H1 (cell line): ENCODE measurements at regions not wholly inside any gene's neighbourhood (a gene's known extent, or its start where the extent isn't known, plus 50 kb on each side); places are given as distances from the start of the nearest gene placed in this dataset.

Experiments used
- CTCF ChIA-PET: fragments of 300-600 bp; sonication (Branson Sonifier 250); formaldehyde crosslinking; loops from one replicate; lab custom pipeline; 2021; ENCODE audit not compliant: partially characterized antibody; lab: Charles Lee
- POLR2A ChIA-PET: fragments of 300-600 bp; sonication (Branson Sonifier 250); formaldehyde crosslinking; loops from one replicate; lab custom pipeline; 2021; ENCODE audit warnings: inconsistent platforms; ENCODE audit not compliant: partially characterized antibody; lab: Charles Lee
- DNase-seq, 2 experiments: peaks; one replicate each; pipeline versions ENCODE4 v3.0.0 to v3.0.0-alpha.2; 2010 to 2022; ENCODE audit warnings: low spot score in 2 of 2, low read depth in 1 of 2, mixed read lengths in 1 of 2
- FAIRE-seq: peaks from 2 replicates; lab custom pipeline; 2011; peaks lifted over from hg19 to GRCh38; lab: Jason Lieb, UNC
- H2AFZ ChIP-seq: 2 replicates; pipeline ENCODE4 v1.8.1; 2012; ENCODE audit warnings: low read length, inconsistent platforms
- H2AK5ac ChIP-seq: 2 replicates; pipeline ENCODE4 v1.6.1; 2013; ENCODE audit warnings: low read depth, low read length
- H2BK120ac ChIP-seq: replicated peaks from 2 replicates; pipeline ENCODE3; 2013; ENCODE audit warnings: low read depth, low read length, inconsistent platforms
- H2BK12ac ChIP-seq: 2 replicates; pipeline ENCODE4 v1.6.1; 2013; ENCODE audit warnings: low read depth, low read length
- H2BK15ac ChIP-seq: 2 replicates; pipeline ENCODE4 v1.6.1; 2013; ENCODE audit warnings: low read length
- H2BK20ac ChIP-seq: 2 replicates; pipeline ENCODE4 v1.6.1; 2013; ENCODE audit warnings: low read length
- H2BK5ac ChIP-seq: 2 replicates; pipeline ENCODE4 v1.6.1; 2013; ENCODE audit warnings: low read depth, low read length
- H3K14ac ChIP-seq: 2 replicates; pipeline ENCODE4 v1.6.1; 2013; ENCODE audit warnings: inconsistent platforms; ENCODE audit not compliant: insufficient read length
- H3K18ac ChIP-seq: 2 replicates; pipeline ENCODE4 v1.6.1; 2013; ENCODE audit warnings: low read length; ENCODE audit errors: extremely low read depth
- H3K23ac ChIP-seq: 2 replicates; pipeline ENCODE4 v1.6.1; 2013; ENCODE audit warnings: inconsistent platforms; ENCODE audit not compliant: insufficient read length
- H3K23me2 ChIP-seq: 2 replicates; pipeline ENCODE4 v1.6.1; 2013; ENCODE audit warnings: low read depth, low read length
- H3K27ac ChIP-seq: 2 replicates; pipeline ENCODE4 v1.6.1; 2011; ENCODE audit warnings: low read depth, low read length, inconsistent platforms
- H3K27me3 ChIP-seq, 4 experiments: replicated peaks in 1 of 4; 1 replicate in 1 of 4; 2 replicates in 3 of 4; pipeline versions ENCODE4 v1.6.1 to v1.8.1; 2011 to 2013; ENCODE audit warnings: low read length in 3 of 4, mild to moderate bottlenecking in 3 of 4, inconsistent platforms in 2 of 4, mixed read lengths in 2 of 4, moderate library complexity in 1 of 4; ENCODE audit not compliant: control insufficient read depth in 3 of 4, insufficient read depth in 3 of 4; ENCODE audit errors: extremely low read depth in 1 of 4
- H3K36me3 ChIP-seq, 4 experiments: 2 replicates each; pipeline versions ENCODE4 v1.6.1 to v1.8.1; 2011 to 2013; ENCODE audit warnings: mild to moderate bottlenecking in 4 of 4, low read length in 3 of 4, moderate library complexity in 2 of 4, control low read depth in 1 of 4, inconsistent platforms in 1 of 4; ENCODE audit not compliant: insufficient read depth in 4 of 4, control insufficient read depth in 2 of 4
- H3K4ac ChIP-seq: replicated peaks from 2 replicates; pipeline ENCODE3; 2013; ENCODE audit warnings: low read length, low read depth, mixed read lengths, inconsistent platforms; ENCODE audit not compliant: insufficient read length
- H3K4me1 ChIP-seq, 4 experiments: replicated peaks in 1 of 4; 1 replicate in 1 of 4; 2 replicates in 3 of 4; pipeline versions ENCODE4 v1.6.1 to v1.8.1; 2011 to 2013; ENCODE audit warnings: low read length in 3 of 4, inconsistent platforms in 2 of 4, mixed read lengths in 1 of 4; ENCODE audit not compliant: insufficient read depth in 4 of 4, control insufficient read depth in 3 of 4
- H3K4me2 ChIP-seq, 2 experiments: 2 replicates each; pipeline versions ENCODE4 v1.6.1 to v1.8.1; 2011 to 2013; ENCODE audit warnings: low read depth in 2 of 2, low read length in 2 of 2, control low read depth in 1 of 2, inconsistent platforms in 1 of 2, mild to moderate bottlenecking in 1 of 2; ENCODE audit not compliant: insufficient read depth in 1 of 2
- H3K4me3 ChIP-seq, 4 experiments: fragments of 200-600, 300-600 bp in 1 of 4; sonication (generic), shearing (Covaris generic), sonication (Bioruptor Twin) in 1 of 4; 2 replicates each; pipeline versions ENCODE4 v1.5.1 to v1.8.1; 2011 to 2016; ENCODE audit warnings: low read length in 4 of 4, low read depth in 3 of 4, control low read depth in 2 of 4, inconsistent platforms in 2 of 4, mild to moderate bottlenecking in 2 of 4, mixed read lengths in 1 of 4, moderate library complexity in 1 of 4; ENCODE audit not compliant: insufficient read depth in 2 of 4; ENCODE audit errors: extremely low read depth in 1 of 4
- H3K56ac ChIP-seq: replicated peaks from 2 replicates; pipeline ENCODE3; 2013; ENCODE audit warnings: low read depth, mild to moderate bottlenecking, mixed read lengths, low read length, inconsistent platforms; ENCODE audit not compliant: insufficient read length
- H3K79me1 ChIP-seq: 2 replicates; pipeline ENCODE4 v1.6.1; 2013; ENCODE audit warnings: low read depth, low read length, control low read depth
- H3K79me2 ChIP-seq, 2 experiments: 2 replicates each; pipeline versions ENCODE4 v1.6.1 to v1.8.1; 2012 to 2013; ENCODE audit warnings: low read length in 2 of 2, mild to moderate bottlenecking in 2 of 2, inconsistent platforms in 1 of 2; ENCODE audit not compliant: insufficient read depth in 2 of 2, control insufficient read depth in 1 of 2
- H3K9ac ChIP-seq, 4 experiments: replicated peaks in 1 of 4; 1 replicate in 1 of 4; 2 replicates in 3 of 4; pipeline versions ENCODE4 v1.6.1 to v1.8.1; 2011 to 2013; ENCODE audit warnings: low read depth in 3 of 4, low read length in 3 of 4, control low read depth in 2 of 4, mild to moderate bottlenecking in 2 of 4, moderate library complexity in 2 of 4, inconsistent platforms in 1 of 4; ENCODE audit errors: extremely low read depth in 1 of 4
- H3K9me3 ChIP-seq, 2 experiments: 2 replicates each; pipeline versions ENCODE4 v1.6.1 to v1.8.1; 2012 to 2013; ENCODE audit warnings: mild to moderate bottlenecking in 2 of 2, moderate library complexity in 2 of 2, control low read depth in 1 of 2, inconsistent platforms in 1 of 2, low read depth in 1 of 2, low read length in 1 of 2, mixed read lengths in 1 of 2; ENCODE audit not compliant: insufficient read depth in 2 of 2
- H4K20me1 ChIP-seq, 2 experiments: replicated peaks in 1 of 2; 2 replicates each; pipeline versions ENCODE3 to v1.8.1; 2011 to 2013; ENCODE audit warnings: inconsistent platforms in 2 of 2, low read length in 2 of 2, mild to moderate bottlenecking in 1 of 2; ENCODE audit not compliant: insufficient read depth in 2 of 2, control insufficient read depth in 1 of 2
- H4K5ac ChIP-seq: 2 replicates; pipeline ENCODE4 v1.6.1; 2013; ENCODE audit warnings: low read length, low read depth, mixed read lengths, inconsistent platforms; ENCODE audit not compliant: insufficient read length
- H4K8ac ChIP-seq: 2 replicates; pipeline ENCODE4 v1.8.0; 2013; ENCODE audit warnings: mild to moderate bottlenecking, moderate library complexity, low read length, inconsistent platforms; ENCODE audit not compliant: insufficient read depth; ENCODE audit errors: extremely low read depth
- H4K91ac ChIP-seq: replicated peaks from 2 replicates; pipeline ENCODE3; 2013; ENCODE audit warnings: low read length, mixed read lengths, inconsistent platforms; ENCODE audit not compliant: insufficient read length
- CREB1 ChIP-seq: IDR thresholded peaks from 2 replicates; pipeline ENCODE4 v1.6.1; 2012; ENCODE audit warnings: inconsistent platforms
- CTCF ChIP-seq, 3 experiments: IDR thresholded peaks; 1 replicate in 2 of 3; 2 replicates in 1 of 3; pipeline versions ENCODE4 v1.5.1 to v1.6.1; 2011; ENCODE audit warnings: low read length in 3 of 3, mild to moderate bottlenecking in 3 of 3, inconsistent platforms in 2 of 3, low read depth in 1 of 3, moderate library complexity in 1 of 3; ENCODE audit not compliant: insufficient read depth in 1 of 3; ENCODE audit errors: control extremely low read depth in 1 of 3
- HDAC6 ChIP-seq: IDR thresholded peaks from one replicate; pipeline ENCODE4 v1.7.1; 2012; ENCODE audit warnings: low read depth, mild to moderate bottlenecking, inconsistent platforms, low read length, moderate library complexity
- JUN ChIP-seq: IDR thresholded peaks from 2 replicates; pipeline ENCODE4 v1.6.1; 2011; ENCODE audit warnings: low read depth, mild to moderate bottlenecking, improper control_type of control experiment, low read length
- RAD21 ChIP-seq, 2 experiments: IDR thresholded peaks in 1 of 2; conservative IDR thresholded peaks in 1 of 2; 2 replicates each; pipeline ENCODE4 v1.6.1; 2011; ENCODE audit warnings: low read depth in 2 of 2, low read length in 2 of 2, improper control_type of control experiment in 1 of 2, inconsistent platforms in 1 of 2, mild to moderate bottlenecking in 1 of 2, moderate library complexity in 1 of 2
- SAP30 ChIP-seq: fragments of 300-600 bp; sonication (generic); IDR thresholded peaks from 2 replicates; pipeline ENCODE4 v1.7.1; 2012; ENCODE audit warnings: low read length, moderate library complexity, mild to moderate bottlenecking, inconsistent platforms; ENCODE audit not compliant: insufficient read depth, insufficient replicate concordance
- SP1 ChIP-seq: IDR thresholded peaks from 2 replicates; pipeline ENCODE4 v1.6.1; 2011; ENCODE audit warnings: low read depth, low read length
- TBP ChIP-seq: IDR thresholded peaks from 2 replicates; pipeline ENCODE4 v1.6.1; 2011; ENCODE audit warnings: low read depth, low read length, improper control_type of control experiment
- WGBS, 2 experiments: shearing (Covaris generic) in 1 of 2; methylation state at CpG; one replicate each; pipeline versions ENCODE4 v1.1.6 to v1.1.7; 2013 to 2015; ENCODE audit warnings: low lambda C conversion rate in 2 of 2, mixed read lengths in 2 of 2, inconsistent platforms in 1 of 2, low coverage in 1 of 2, missing lambda C conversion rate in 1 of 2; ENCODE audit not compliant: insufficient replicate concordance in 2 of 2, insufficient coverage in 1 of 2, insufficient read length in 1 of 2; ENCODE audit errors: extremely low coverage in 1 of 2, missing lambda C conversion rate in 1 of 2; 5-methylcytosine and 5-hydroxymethylcytosine counted together

DNA sequence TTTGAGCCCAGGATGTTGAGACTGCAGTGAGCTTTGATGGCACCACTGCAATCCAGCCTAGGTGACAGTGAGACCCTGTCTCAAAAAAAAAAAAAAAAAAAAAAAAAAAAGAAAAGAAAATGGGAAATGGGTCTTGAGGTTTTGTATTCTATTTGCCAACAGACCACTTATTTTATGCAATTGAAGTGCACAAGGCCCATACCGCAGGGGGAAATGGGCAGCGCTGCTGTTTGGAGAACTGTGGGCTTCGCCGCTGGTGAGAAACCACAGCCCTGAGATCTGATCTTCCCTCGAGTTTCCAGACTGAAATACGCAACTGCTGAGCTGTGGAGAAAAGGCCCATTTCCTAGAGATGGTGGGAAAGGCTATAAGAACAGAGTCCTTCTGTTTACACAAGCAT, 512.0 kb downstream of the TCERG1L start:
- Histone ChIP-seq H2BK15ac (no peak overlapping the region), H3K4me1 (no peaks in the 10 kb centered on the region; a peak in 1 of 7 replicates), H3K9me3 (no peaks in the 10 kb centered on the region), H4K5ac (no peak overlapping the region), H3K23me2 (no peaks in the 10 kb centered on the region), H3K79me1 (no peaks in the 10 kb centered on the region), H3K14ac (no peak overlapping the region), H3K23ac (no peak overlapping the region), H3K36me3 (no peaks in the 10 kb centered on the region), H2BK120ac (no peak overlapping the region), H2BK20ac (no peak overlapping the region), H3K18ac (no peak overlapping the region), H3K56ac (no peak overlapping the region), H4K91ac (no peak overlapping the region), H3K4me3 (no peak overlapping the region), H3K79me2 (no peaks in the 10 kb centered on the region), H2AK5ac (no peak overlapping the region), H3K4ac (no peak overlapping the region), H3K27ac (no peak overlapping the region), H4K8ac (no peak overlapping the region), H4K20me1 (no peaks in the 10 kb centered on the region), H2BK12ac (no peak overlapping the region), H2BK5ac (no peak overlapping the region), H3K9ac (no peak overlapping the region), H3K27me3 (no peaks in the 10 kb centered on the region), H2AFZ (no peak overlapping the region), H3K4me2 (no peak overlapping the region)
- no peak for FAIRE-seq
- CTCF ChIA-PET = interaction anchor here (1.2 kb wide), 1 partner anchor 16 kb away, joined by 3 read pairs; no protein-coding TSS in a partner anchor
- POLR2A ChIA-PET = no interaction called here
- no peak for DNase-seq
- WGBS, 2 experiments = 92% methylated on average over 6 of the region's 6 CpGs; no CpG with 5 or more reads in 1 of the 2 experiments
- no peak for TF ChIP-seq CREB1
- no peak for TF ChIP-seq JUN
- TF ChIP-seq SP1 = no peak
- TF ChIP-seq HDAC6 = no peak
- TF ChIP-seq RAD21 (IDR thresholded peaks at IDR 0.05 in 1 of 2, conservative IDR thresholded peaks at IDR 0.05 in 1 of 2; ENCODE audit: low read depth in 2 of 2, low read length in 2 of 2) = no peak
- TF ChIP-seq SAP30 = no peak
- TF ChIP-seq CTCF (IDR thresholded peaks at IDR 0.05; ENCODE audit: control extremely low read depth in 1 of 3, insufficient read depth in 1 of 3, low read depth in 1 of 3, low read length in 3 of 3) = no peak
- TF ChIP-seq TBP = no peak
